ENCODE measurements at regions not wholly inside any gene's neighbourhood (a gene's known extent, or its start where the extent isn't known, plus 50 kb on each side); places are given as distances from the start of the nearest gene placed in this dataset.

DNA sequence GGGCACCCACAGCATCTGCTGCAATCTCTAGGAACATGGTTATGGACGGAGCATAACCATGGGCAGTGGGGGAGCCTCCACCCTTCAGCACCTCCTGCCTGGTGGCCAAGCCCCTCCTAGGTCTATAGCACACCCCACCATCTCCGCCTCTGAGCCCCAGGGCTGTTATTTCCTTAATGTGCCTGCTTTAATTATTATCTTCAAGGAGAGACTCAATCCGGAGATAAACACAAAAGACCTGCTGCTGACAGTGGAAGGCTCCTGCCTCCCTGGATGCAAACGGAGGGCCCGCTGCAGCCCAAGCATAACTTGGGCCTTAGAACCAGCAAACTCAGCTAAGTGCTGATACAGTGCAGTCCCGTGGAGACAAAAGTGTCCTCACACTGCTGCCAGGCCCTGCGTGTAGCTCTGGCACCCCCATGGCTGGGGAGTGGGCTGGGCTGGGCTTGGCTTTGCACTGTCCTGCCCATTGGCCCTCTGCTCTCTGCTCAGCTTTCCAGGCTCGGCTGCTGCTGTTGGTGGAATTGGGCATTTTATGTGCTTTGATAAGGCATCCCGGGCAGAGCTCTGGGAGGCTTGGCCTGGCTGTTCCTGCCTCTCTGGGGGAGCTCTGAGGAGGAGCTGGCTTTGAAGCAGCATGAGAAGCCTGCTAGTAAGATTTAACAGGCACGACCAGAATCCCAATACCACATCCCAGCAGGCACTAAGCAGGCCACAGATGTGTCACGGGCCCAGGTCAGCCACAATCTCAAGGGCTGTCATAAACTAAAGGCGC lies 620.2 kb downstream of the PTPRU start:
- TF ChIP-seq ZNF302 (CRISPR knock-in tag; IDR thresholded peaks at IDR 0.05) (no peak), EHMT2 (IDR thresholded peaks at IDR 0.05; ENCODE audit: low read depth) (no peak), TP53 (CRISPR knock-in tag; IDR thresholded peaks at IDR 0.05) (no peak), ATOH8 (CRISPR knock-in tag; IDR thresholded peaks at IDR 0.05; ENCODE audit: low read depth) (no peak), KDM5A (IDR thresholded peaks at IDR 0.05) (no peak), USF2 (IDR thresholded peaks at IDR 0.05) (no peak), REST (IDR thresholded peaks at IDR 0.05) (no peak), JUNB (IDR thresholded peaks at IDR 0.05) (no peak), RFX5 (IDR thresholded peaks at IDR 0.05) (no peak), HOXA7 (CRISPR knock-in tag; IDR thresholded peaks at IDR 0.05) (no peak), PBX3 (IDR thresholded peaks at IDR 0.05) (no peak), SREBF2 (IDR thresholded peaks at IDR 0.05) (no peak), CHD2 (IDR thresholded peaks at IDR 0.05; ENCODE audit: low read length, partially characterized antibody) (no peak), MYC (IDR thresholded peaks at IDR 0.05; ENCODE audit: borderline replicate concordance, low read length) (no peak), RAD21 (conservative IDR thresholded peaks at IDR 0.05 in 1 of 2, IDR thresholded peaks at IDR 0.05 in 1 of 2) (no peak), TFCP2L1 (CRISPR knock-in tag; IDR thresholded peaks at IDR 0.05) (no peak), NR3C1 (IDR thresholded peaks at IDR 0.05) (no peak)
- TF ChIP-seq, protein P1, sequence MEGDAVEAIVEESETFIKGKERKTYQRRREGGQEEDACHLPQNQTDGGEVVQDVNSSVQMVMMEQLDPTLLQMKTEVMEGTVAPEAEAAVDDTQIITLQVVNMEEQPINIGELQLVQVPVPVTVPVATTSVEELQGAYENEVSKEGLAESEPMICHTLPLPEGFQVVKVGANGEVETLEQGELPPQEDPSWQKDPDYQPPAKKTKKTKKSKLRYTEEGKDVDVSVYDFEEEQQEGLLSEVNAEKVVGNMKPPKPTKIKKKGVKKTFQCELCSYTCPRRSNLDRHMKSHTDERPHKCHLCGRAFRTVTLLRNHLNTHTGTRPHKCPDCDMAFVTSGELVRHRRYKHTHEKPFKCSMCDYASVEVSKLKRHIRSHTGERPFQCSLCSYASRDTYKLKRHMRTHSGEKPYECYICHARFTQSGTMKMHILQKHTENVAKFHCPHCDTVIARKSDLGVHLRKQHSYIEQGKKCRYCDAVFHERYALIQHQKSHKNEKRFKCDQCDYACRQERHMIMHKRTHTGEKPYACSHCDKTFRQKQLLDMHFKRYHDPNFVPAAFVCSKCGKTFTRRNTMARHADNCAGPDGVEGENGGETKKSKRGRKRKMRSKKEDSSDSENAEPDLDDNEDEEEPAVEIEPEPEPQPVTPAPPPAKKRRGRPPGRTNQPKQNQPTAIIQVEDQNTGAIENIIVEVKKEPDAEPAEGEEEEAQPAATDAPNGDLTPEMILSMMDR (IDR thresholded peaks at IDR 0.05), result no peak
- TF ChIP-seq, protein P2, sequence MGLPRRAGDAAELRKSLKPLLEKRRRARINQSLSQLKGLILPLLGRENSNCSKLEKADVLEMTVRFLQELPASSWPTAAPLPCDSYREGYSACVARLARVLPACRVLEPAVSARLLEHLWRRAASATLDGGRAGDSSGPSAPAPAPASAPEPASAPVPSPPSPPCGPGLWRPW (IDR thresholded peaks at IDR 0.05), result no peak
- H3K4me2 ChIP-seq, result no peak overlapping the region
- no peak overlapping the region for H3K4me3 ChIP-seq
- no peak overlapping the region for H3K27ac ChIP-seq
- POLR2A ChIA-PET, result no interaction called here
- no peaks in the 10 kb centered on the region for H3K9me3 ChIP-seq
- 75% methylated on average over 7 of the region's 12 CpGs for WGBS (ENCODE audit: missing lambda C conversion rate)
- no peaks in the 10 kb centered on the region for H3K4me1 ChIP-seq
- CTCF ChIA-PET, result no interaction called here
- FAIRE-seq, result no peak
- no peak for ATAC-seq
- DNase-seq (ENCODE audit: low read depth in 1 of 2, low spot score in 1 of 2), result no peak
